ENCODE measurements at regions not wholly inside any gene's neighbourhood (a gene's known extent, or its start where the extent isn't known, plus 50 kb on each side); places are given as distances from the start of the nearest gene placed in this dataset.

DNA sequence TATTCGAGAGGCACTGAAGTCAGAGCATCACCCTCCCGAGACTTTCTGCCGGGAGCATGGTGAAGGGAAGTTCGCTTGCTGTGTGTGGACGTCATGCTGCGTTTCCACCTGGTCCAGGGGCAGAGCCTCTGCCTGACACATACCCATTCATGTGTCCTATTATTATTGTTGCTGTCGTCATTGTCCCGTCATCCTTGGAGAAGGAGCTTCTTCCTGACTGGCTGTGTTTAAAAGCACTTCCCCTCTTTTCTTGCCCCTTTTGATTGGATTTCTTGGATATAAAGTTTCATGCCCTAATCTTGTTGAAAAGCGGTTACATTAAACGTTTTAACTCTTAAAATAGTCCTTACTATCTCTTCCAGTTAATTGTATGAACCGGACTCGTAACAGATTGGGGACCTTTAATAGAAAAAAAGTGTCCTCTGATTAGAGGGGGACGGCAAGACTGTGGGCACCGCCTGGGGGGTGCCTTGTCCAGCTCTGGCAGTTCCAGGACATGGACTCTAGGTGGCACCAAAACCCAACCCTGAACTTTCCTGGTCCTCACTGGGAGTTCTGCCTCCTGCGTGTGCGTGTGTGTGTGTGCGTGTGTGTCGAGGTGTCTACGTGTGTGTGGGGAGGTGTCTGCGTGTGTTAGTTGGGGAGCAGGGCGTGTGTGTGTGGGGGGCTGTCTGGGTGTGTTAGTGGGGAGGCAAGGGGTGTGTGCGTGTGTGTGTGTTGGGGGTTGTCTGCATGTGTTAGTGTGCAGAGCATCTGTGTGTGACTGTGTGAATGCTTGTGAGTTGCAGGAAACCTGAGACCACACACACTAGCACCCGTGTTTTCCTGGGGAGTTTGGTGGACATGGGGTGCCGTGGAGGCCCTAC is 133.3 kb upstream of the CIBAR2 start:
- no peak for TF ChIP-seq POLR2A (IDR thresholded peaks at IDR 0.05)
- TF ChIP-seq, protein P1, sequence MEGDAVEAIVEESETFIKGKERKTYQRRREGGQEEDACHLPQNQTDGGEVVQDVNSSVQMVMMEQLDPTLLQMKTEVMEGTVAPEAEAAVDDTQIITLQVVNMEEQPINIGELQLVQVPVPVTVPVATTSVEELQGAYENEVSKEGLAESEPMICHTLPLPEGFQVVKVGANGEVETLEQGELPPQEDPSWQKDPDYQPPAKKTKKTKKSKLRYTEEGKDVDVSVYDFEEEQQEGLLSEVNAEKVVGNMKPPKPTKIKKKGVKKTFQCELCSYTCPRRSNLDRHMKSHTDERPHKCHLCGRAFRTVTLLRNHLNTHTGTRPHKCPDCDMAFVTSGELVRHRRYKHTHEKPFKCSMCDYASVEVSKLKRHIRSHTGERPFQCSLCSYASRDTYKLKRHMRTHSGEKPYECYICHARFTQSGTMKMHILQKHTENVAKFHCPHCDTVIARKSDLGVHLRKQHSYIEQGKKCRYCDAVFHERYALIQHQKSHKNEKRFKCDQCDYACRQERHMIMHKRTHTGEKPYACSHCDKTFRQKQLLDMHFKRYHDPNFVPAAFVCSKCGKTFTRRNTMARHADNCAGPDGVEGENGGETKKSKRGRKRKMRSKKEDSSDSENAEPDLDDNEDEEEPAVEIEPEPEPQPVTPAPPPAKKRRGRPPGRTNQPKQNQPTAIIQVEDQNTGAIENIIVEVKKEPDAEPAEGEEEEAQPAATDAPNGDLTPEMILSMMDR (IDR thresholded peaks at IDR 0.05) = peak; percentile 53 to 93 (median 80)
